H1 (cell line): ENCODE measurements at regions not wholly inside any gene's neighbourhood (a gene's known extent, or its start where the extent isn't known, plus 50 kb on each side); places are given as distances from the start of the nearest gene placed in this dataset.

ENCODE experiments used
- CTCF ChIA-PET: fragments of 300-600 bp; sonication (Branson Sonifier 250); formaldehyde crosslinking; loops from one replicate; lab custom pipeline; 2021; ENCODE audit not compliant: partially characterized antibody; lab: Charles Lee
- POLR2A ChIA-PET: fragments of 300-600 bp; sonication (Branson Sonifier 250); formaldehyde crosslinking; loops from one replicate; lab custom pipeline; 2021; ENCODE audit warnings: inconsistent platforms; ENCODE audit not compliant: partially characterized antibody; lab: Charles Lee
- DNase-seq, 2 experiments: peaks; one replicate each; pipeline versions ENCODE4 v3.0.0 to v3.0.0-alpha.2; 2010 to 2022; ENCODE audit warnings: low spot score in 2 of 2, low read depth in 1 of 2, mixed read lengths in 1 of 2
- FAIRE-seq: peaks from 2 replicates; lab custom pipeline; 2011; peaks lifted over from hg19 to GRCh38; lab: Jason Lieb, UNC
- H2AFZ ChIP-seq: 2 replicates; pipeline ENCODE4 v1.8.1; 2012; ENCODE audit warnings: low read length, inconsistent platforms
- H2AK5ac ChIP-seq: 2 replicates; pipeline ENCODE4 v1.6.1; 2013; ENCODE audit warnings: low read depth, low read length
- H2BK120ac ChIP-seq: replicated peaks from 2 replicates; pipeline ENCODE3; 2013; ENCODE audit warnings: low read depth, low read length, inconsistent platforms
- H2BK12ac ChIP-seq: 2 replicates; pipeline ENCODE4 v1.6.1; 2013; ENCODE audit warnings: low read depth, low read length
- H2BK15ac ChIP-seq: 2 replicates; pipeline ENCODE4 v1.6.1; 2013; ENCODE audit warnings: low read length
- H2BK20ac ChIP-seq: 2 replicates; pipeline ENCODE4 v1.6.1; 2013; ENCODE audit warnings: low read length
- H2BK5ac ChIP-seq: 2 replicates; pipeline ENCODE4 v1.6.1; 2013; ENCODE audit warnings: low read depth, low read length
- H3K14ac ChIP-seq: 2 replicates; pipeline ENCODE4 v1.6.1; 2013; ENCODE audit warnings: inconsistent platforms; ENCODE audit not compliant: insufficient read length
- H3K18ac ChIP-seq: 2 replicates; pipeline ENCODE4 v1.6.1; 2013; ENCODE audit warnings: low read length; ENCODE audit errors: extremely low read depth
- H3K23ac ChIP-seq: 2 replicates; pipeline ENCODE4 v1.6.1; 2013; ENCODE audit warnings: inconsistent platforms; ENCODE audit not compliant: insufficient read length
- H3K23me2 ChIP-seq: 2 replicates; pipeline ENCODE4 v1.6.1; 2013; ENCODE audit warnings: low read depth, low read length
- H3K27ac ChIP-seq: 2 replicates; pipeline ENCODE4 v1.6.1; 2011; ENCODE audit warnings: low read depth, low read length, inconsistent platforms
- H3K27me3 ChIP-seq, 4 experiments: replicated peaks in 1 of 4; 1 replicate in 1 of 4; 2 replicates in 3 of 4; pipeline versions ENCODE4 v1.6.1 to v1.8.1; 2011 to 2013; ENCODE audit warnings: low read length in 3 of 4, mild to moderate bottlenecking in 3 of 4, inconsistent platforms in 2 of 4, mixed read lengths in 2 of 4, moderate library complexity in 1 of 4; ENCODE audit not compliant: control insufficient read depth in 3 of 4, insufficient read depth in 3 of 4; ENCODE audit errors: extremely low read depth in 1 of 4
- H3K36me3 ChIP-seq, 4 experiments: 2 replicates each; pipeline versions ENCODE4 v1.6.1 to v1.8.1; 2011 to 2013; ENCODE audit warnings: mild to moderate bottlenecking in 4 of 4, low read length in 3 of 4, moderate library complexity in 2 of 4, control low read depth in 1 of 4, inconsistent platforms in 1 of 4; ENCODE audit not compliant: insufficient read depth in 4 of 4, control insufficient read depth in 2 of 4
- H3K4ac ChIP-seq: replicated peaks from 2 replicates; pipeline ENCODE3; 2013; ENCODE audit warnings: low read length, low read depth, mixed read lengths, inconsistent platforms; ENCODE audit not compliant: insufficient read length
- H3K4me1 ChIP-seq, 4 experiments: replicated peaks in 1 of 4; 1 replicate in 1 of 4; 2 replicates in 3 of 4; pipeline versions ENCODE4 v1.6.1 to v1.8.1; 2011 to 2013; ENCODE audit warnings: low read length in 3 of 4, inconsistent platforms in 2 of 4, mixed read lengths in 1 of 4; ENCODE audit not compliant: insufficient read depth in 4 of 4, control insufficient read depth in 3 of 4
- H3K4me2 ChIP-seq, 2 experiments: 2 replicates each; pipeline versions ENCODE4 v1.6.1 to v1.8.1; 2011 to 2013; ENCODE audit warnings: low read depth in 2 of 2, low read length in 2 of 2, control low read depth in 1 of 2, inconsistent platforms in 1 of 2, mild to moderate bottlenecking in 1 of 2; ENCODE audit not compliant: insufficient read depth in 1 of 2
- H3K4me3 ChIP-seq, 4 experiments: fragments of 200-600, 300-600 bp in 1 of 4; sonication (generic), shearing (Covaris generic), sonication (Bioruptor Twin) in 1 of 4; 2 replicates each; pipeline versions ENCODE4 v1.5.1 to v1.8.1; 2011 to 2016; ENCODE audit warnings: low read length in 4 of 4, low read depth in 3 of 4, control low read depth in 2 of 4, inconsistent platforms in 2 of 4, mild to moderate bottlenecking in 2 of 4, mixed read lengths in 1 of 4, moderate library complexity in 1 of 4; ENCODE audit not compliant: insufficient read depth in 2 of 4; ENCODE audit errors: extremely low read depth in 1 of 4
- H3K56ac ChIP-seq: replicated peaks from 2 replicates; pipeline ENCODE3; 2013; ENCODE audit warnings: low read depth, mild to moderate bottlenecking, mixed read lengths, low read length, inconsistent platforms; ENCODE audit not compliant: insufficient read length
- H3K79me1 ChIP-seq: 2 replicates; pipeline ENCODE4 v1.6.1; 2013; ENCODE audit warnings: low read depth, low read length, control low read depth
- H3K79me2 ChIP-seq, 2 experiments: 2 replicates each; pipeline versions ENCODE4 v1.6.1 to v1.8.1; 2012 to 2013; ENCODE audit warnings: low read length in 2 of 2, mild to moderate bottlenecking in 2 of 2, inconsistent platforms in 1 of 2; ENCODE audit not compliant: insufficient read depth in 2 of 2, control insufficient read depth in 1 of 2
- H3K9ac ChIP-seq, 4 experiments: replicated peaks in 1 of 4; 1 replicate in 1 of 4; 2 replicates in 3 of 4; pipeline versions ENCODE4 v1.6.1 to v1.8.1; 2011 to 2013; ENCODE audit warnings: low read depth in 3 of 4, low read length in 3 of 4, control low read depth in 2 of 4, mild to moderate bottlenecking in 2 of 4, moderate library complexity in 2 of 4, inconsistent platforms in 1 of 4; ENCODE audit errors: extremely low read depth in 1 of 4
- H3K9me3 ChIP-seq, 2 experiments: 2 replicates each; pipeline versions ENCODE4 v1.6.1 to v1.8.1; 2012 to 2013; ENCODE audit warnings: mild to moderate bottlenecking in 2 of 2, moderate library complexity in 2 of 2, control low read depth in 1 of 2, inconsistent platforms in 1 of 2, low read depth in 1 of 2, low read length in 1 of 2, mixed read lengths in 1 of 2; ENCODE audit not compliant: insufficient read depth in 2 of 2
- H4K20me1 ChIP-seq, 2 experiments: replicated peaks in 1 of 2; 2 replicates each; pipeline versions ENCODE3 to v1.8.1; 2011 to 2013; ENCODE audit warnings: inconsistent platforms in 2 of 2, low read length in 2 of 2, mild to moderate bottlenecking in 1 of 2; ENCODE audit not compliant: insufficient read depth in 2 of 2, control insufficient read depth in 1 of 2
- H4K5ac ChIP-seq: 2 replicates; pipeline ENCODE4 v1.6.1; 2013; ENCODE audit warnings: low read length, low read depth, mixed read lengths, inconsistent platforms; ENCODE audit not compliant: insufficient read length
- H4K8ac ChIP-seq: 2 replicates; pipeline ENCODE4 v1.8.0; 2013; ENCODE audit warnings: mild to moderate bottlenecking, moderate library complexity, low read length, inconsistent platforms; ENCODE audit not compliant: insufficient read depth; ENCODE audit errors: extremely low read depth
- H4K91ac ChIP-seq: replicated peaks from 2 replicates; pipeline ENCODE3; 2013; ENCODE audit warnings: low read length, mixed read lengths, inconsistent platforms; ENCODE audit not compliant: insufficient read length
- ATF3 ChIP-seq: IDR thresholded peaks from 2 replicates; pipeline ENCODE4 v1.6.1; 2011; ENCODE audit warnings: low read depth, mild to moderate bottlenecking, low read length; ENCODE audit not compliant: insufficient read depth
- CHD1 ChIP-seq: IDR thresholded peaks from 2 replicates; pipeline ENCODE4 v1.6.1; 2012; ENCODE audit warnings: low read depth, low read length, improper control_type of control experiment
- EGR1 ChIP-seq: IDR thresholded peaks from 2 replicates; pipeline ENCODE4 v1.6.1; 2011; ENCODE audit warnings: low read depth, low read length, borderline replicate concordance
- EZH2 ChIP-seq: fragments of 200-600 bp; sonication (generic); IDR thresholded peaks from 2 replicates; pipeline ENCODE4 v1.7.1; 2012; ENCODE audit warnings: low read depth, mild to moderate bottlenecking, moderate library complexity, low read length, inconsistent platforms; ENCODE audit not compliant: severe bottlenecking
- FOSL1 ChIP-seq: IDR thresholded peaks from 2 replicates; pipeline ENCODE4 v1.6.1; 2011; ENCODE audit warnings: mild to moderate bottlenecking, low read depth, low read length, moderate library complexity; ENCODE audit not compliant: insufficient read depth
- GABPA ChIP-seq: IDR thresholded peaks from 2 replicates; pipeline ENCODE4 v1.6.1; 2011; ENCODE audit warnings: mild to moderate bottlenecking, low read length, moderate library complexity, borderline replicate concordance; ENCODE audit not compliant: insufficient read depth
- JUN ChIP-seq: IDR thresholded peaks from 2 replicates; pipeline ENCODE4 v1.6.1; 2011; ENCODE audit warnings: low read depth, mild to moderate bottlenecking, improper control_type of control experiment, low read length
- JUND ChIP-seq: IDR thresholded peaks from 2 replicates; pipeline ENCODE4 v1.6.1; 2011; ENCODE audit warnings: mild to moderate bottlenecking, improper control_type of control experiment, low read length
- KDM4A ChIP-seq: IDR thresholded peaks from one replicate; pipeline ENCODE4 v1.7.1; 2012; ENCODE audit warnings: low read depth, mild to moderate bottlenecking, moderate library complexity, low read length, inconsistent platforms; ENCODE audit not compliant: severe bottlenecking
- PHF8 ChIP-seq: fragments of 200-600 bp; sonication (generic); conservative IDR thresholded peaks from 2 replicates; pipeline ENCODE4 v1.7.1; 2012; ENCODE audit warnings: low read depth, mild to moderate bottlenecking, inconsistent platforms, low read length, moderate library complexity
- SIN3A ChIP-seq, 2 experiments: IDR thresholded peaks in 1 of 2; conservative IDR thresholded peaks in 1 of 2; 2 replicates each; pipeline ENCODE4 v1.6.1; 2011 to 2012; ENCODE audit warnings: low read length in 2 of 2, improper control_type of control experiment in 1 of 2, low read depth in 1 of 2, mild to moderate bottlenecking in 1 of 2
- SRF ChIP-seq: IDR thresholded peaks from 2 replicates; pipeline ENCODE4 v1.6.1; 2011; ENCODE audit warnings: mild to moderate bottlenecking, low read depth, low read length, moderate library complexity
- TEAD4 ChIP-seq: IDR thresholded peaks from 2 replicates; pipeline ENCODE4 v1.6.1; 2012; ENCODE audit warnings: low read depth, low read length, inconsistent platforms, mixed read lengths
- WGBS, 2 experiments: shearing (Covaris generic) in 1 of 2; methylation state at CpG; one replicate each; pipeline versions ENCODE4 v1.1.6 to v1.1.7; 2013 to 2015; ENCODE audit warnings: low lambda C conversion rate in 2 of 2, mixed read lengths in 2 of 2, inconsistent platforms in 1 of 2, low coverage in 1 of 2, missing lambda C conversion rate in 1 of 2; ENCODE audit not compliant: insufficient replicate concordance in 2 of 2, insufficient coverage in 1 of 2, insufficient read length in 1 of 2; ENCODE audit errors: extremely low coverage in 1 of 2, missing lambda C conversion rate in 1 of 2; 5-methylcytosine and 5-hydroxymethylcytosine counted together
- TF ChIP-seq, protein P1 (sequence below): IDR thresholded peaks from 2 replicates; pipeline ENCODE4 v1.6.1; 2012; ENCODE audit warnings: inconsistent platforms

DNA sequence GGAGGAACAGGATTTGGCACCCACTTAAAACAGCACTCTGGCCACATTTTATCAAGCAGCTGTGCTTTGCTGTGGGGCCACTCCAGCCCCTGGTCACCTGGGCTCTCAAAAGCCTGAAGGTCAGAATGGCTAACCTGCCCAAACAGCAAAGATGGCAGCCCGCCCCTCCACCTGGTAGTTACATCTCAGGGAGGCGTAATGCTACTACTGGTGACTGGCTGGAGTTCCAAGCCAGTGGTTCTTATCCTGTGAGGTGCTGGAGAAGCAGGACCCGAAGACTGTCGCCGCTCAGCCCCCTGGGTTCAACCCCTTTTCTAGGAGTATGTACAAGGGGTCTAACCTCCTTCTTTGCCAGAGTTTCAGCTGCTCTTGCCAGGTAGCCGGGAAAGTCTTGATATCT is 467.4 kb upstream of the FOXG1 start:
- FAIRE-seq (no peak), DNase-seq (no peak)
- Histone ChIP-seq H4K91ac (no peak overlapping the region), H3K4me3 (no peak overlapping the region), H3K14ac (no peak overlapping the region), H3K18ac (no peak overlapping the region), H2BK20ac (no peak overlapping the region), H3K56ac (no peak overlapping the region), H3K27me3 (no peaks in the 10 kb centered on the region), H3K4ac (no peak overlapping the region), H3K9ac (no peak overlapping the region), H2BK12ac (no peak overlapping the region), H3K23ac (no peak overlapping the region), H2BK15ac (no peak overlapping the region), H3K79me2 (no peaks in the 10 kb centered on the region), H2BK120ac (no peak overlapping the region), H4K8ac (no peak overlapping the region; the same call in 1 of the 2 replicates), H2AFZ (no peak overlapping the region), H2AK5ac (no peak overlapping the region), H3K4me2 (no peak overlapping the region), H3K23me2 (no peaks in the 10 kb centered on the region), H3K27ac (no peak overlapping the region), H3K4me1 (no peaks in the 10 kb centered on the region), H3K9me3 (0 out of 4 replicates have a peak, but pooled peaks cover 0 to 4% of the 10 kb centered on the region in 2 experiments), H2BK5ac (no peak overlapping the region), H3K36me3 (no peaks in the 10 kb centered on the region), H3K79me1 (no peaks in the 10 kb centered on the region), H4K20me1 (no peaks in the 10 kb centered on the region), H4K5ac (no peak overlapping the region)
- WGBS, 2 experiments, result 98% methylated on average over 6 of the region's 6 CpGs; no CpG with 5 or more reads in 1 of the 2 experiments
- POLR2A ChIA-PET, result no interaction called here
- CTCF ChIA-PET, result no interaction called here
- TF ChIP-seq SRF (no peak), KDM4A (no peak), EGR1 (no peak), ATF3 (no peak), PHF8 (no peak), SIN3A (conservative IDR thresholded peaks at IDR 0.05 in 1 of 2, IDR thresholded peaks at IDR 0.05 in 1 of 2; ENCODE audit: low read depth in 1 of 2, low read length in 2 of 2) (no peak), TEAD4 (no peak), JUN (no peak), EZH2 (no peak), CHD1 (no peak), JUND (no peak), GABPA (no peak), FOSL1 (no peak)
- TF ChIP-seq, protein P1, sequence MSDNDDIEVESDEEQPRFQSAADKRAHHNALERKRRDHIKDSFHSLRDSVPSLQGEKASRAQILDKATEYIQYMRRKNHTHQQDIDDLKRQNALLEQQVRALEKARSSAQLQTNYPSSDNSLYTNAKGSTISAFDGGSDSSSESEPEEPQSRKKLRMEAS, result no peak
